ENCODE measurements at regions not wholly inside any gene's neighbourhood (a gene's known extent, or its start where the extent isn't known, plus 50 kb on each side); places are given as distances from the start of the nearest gene placed in this dataset.

- peak; percentile 18 to 92 (median 70) for DNase-seq
These were observed 52.8 kb downstream of the FAM43A start for GRCh38 chr3:194738254-194739093.

- DNase-seq = no peak
These were observed 54.0 kb downstream of the FAM43A start for GRCh38 chr3:194739498-194740284.

GRCh38 chr3:194740859-194741491 lies 55.3 kb downstream of the FAM43A start:
- DNase-seq = no peak

GRCh38 chr3:194741916-194742315 lies 56.2 kb downstream of the FAM43A start:
- no peak for DNase-seq

GRCh38 chr3:194744826-194745225 lies 59.1 kb downstream of the FAM43A start:
- no peak for DNase-seq

- no peak for DNase-seq
These were observed 59.9 kb downstream of the FAM43A start for GRCh38 chr3:194745422-194746184.

GRCh38 chr3:194748225-194748624 lies 62.5 kb downstream of the FAM43A start:
- DNase-seq = no peak

GRCh38 chr3:194749631-194750490 lies 64.2 kb downstream of the FAM43A start:
- DNase-seq = peak in 4 of 14 donors; percentile 8 to 27 (median 12)

GRCh38 chr3:194750491-194750828 lies 64.8 kb downstream of the FAM43A start:
- DNase-seq = no peak

- no peak for DNase-seq
These were observed 70.2 kb downstream of the FAM43A start for GRCh38 chr3:194755671-194756459.

GRCh38 chr3:194756460-194756779 lies 70.7 kb downstream of the FAM43A start:
- peak in 1 of 14 donors; percentile 32 for DNase-seq

- peak in 13 of 14 donors; percentile 13 to 92 (median 81) for DNase-seq
These were observed 71.2 kb downstream of the FAM43A start for GRCh38 chr3:194756791-194757325.

- DNase-seq = peak in 3 of 14 donors; percentile 10 to 35 (median 29)
These were observed 72.0 kb downstream of the FAM43A start for GRCh38 chr3:194757647-194758061.

- no peak for DNase-seq
These were observed 73.0 kb downstream of the FAM43A start for GRCh38 chr3:194758716-194759115.

GRCh38 chr3:194760494-194761137 lies 74.9 kb downstream of the FAM43A start:
- no peak for DNase-seq

- peak in 1 of 14 donors; percentile 33 for DNase-seq
These were observed 75.7 kb downstream of the FAM43A start for GRCh38 chr3:194761384-194761783.

- DNase-seq = no peak
These were observed 81.2 kb downstream of the FAM43A start for GRCh38 chr3:194766845-194767244.

GRCh38 chr3:194767446-194768207 lies 81.9 kb downstream of the FAM43A start:
- no peak for DNase-seq

GRCh38 chr3:194768586-194768985 lies 82.9 kb downstream of the FAM43A start:
- no peak for DNase-seq
